Psoas muscle (tissue), 7 donors: ENCODE measurements at regions not wholly inside any gene's neighbourhood (a gene's known extent, or its start where the extent isn't known, plus 50 kb on each side); places are given as distances from the start of the nearest gene placed in this dataset.

Source experiments
- ATAC-seq, 4 donors: fragments of 200-7000 bp; cut with Tn5 transposase; one replicate each; pipeline ENCODE4 v1.9.1; 2020; ENCODE audit warnings: moderate library complexity in 3 of 4, mild to moderate bottlenecking in 2 of 4
- DNase-seq, 2 donors: peaks; one replicate each; pipeline ENCODE4 v3.0.0-alpha.2; 2020
- H3K27ac ChIP-seq: fragments of 200-600 bp; one replicate; pipeline ENCODE4 v1.8.0; 2022
- H3K27me3 ChIP-seq, 3 donors: fragments of 200-600 bp in 1 of 3; one replicate each; pipeline versions ENCODE4 v1.6.1 to v1.8.0; 2013 to 2022; ENCODE audit warnings: low read length in 2 of 3, mild to moderate bottlenecking in 2 of 3, moderate library complexity in 1 of 3; ENCODE audit not compliant: insufficient read depth in 3 of 3
- H3K36me3 ChIP-seq, 2 donors: fragments of 200-600 bp in 1 of 2; one replicate each; pipeline versions ENCODE4 v1.6.1 to v1.8.0; 2013 to 2022; ENCODE audit warnings: low read depth in 1 of 2, mild to moderate bottlenecking in 1 of 2, moderate library complexity in 1 of 2; ENCODE audit not compliant: insufficient read depth in 1 of 2
- H3K4me1 ChIP-seq: fragments of 200-600 bp; one replicate; pipeline ENCODE4 v1.8.0; 2022
- H3K4me3 ChIP-seq: fragments of 200-600 bp; one replicate; pipeline ENCODE4 v1.8.0; 2022; ENCODE audit warnings: mild to moderate bottlenecking
- H3K9me3 ChIP-seq: fragments of 200-600 bp; one replicate; pipeline ENCODE4 v1.8.0; 2022
- CTCF ChIP-seq: fragments of 200-600 bp; IDR thresholded peaks from one replicate; pipeline ENCODE4 v1.8.0; 2022; ENCODE audit warnings: antibody characterized with exemption
- WGBS, 3 donors: extraction: QIAGEN DNeasy Blood & Tissue Kit; methylation state at CpG; one replicate each; pipeline versions ENCODE4 v1.1.6 to v1.1.7; 2013; 5-methylcytosine and 5-hydroxymethylcytosine counted together
- intact Hi-C, 2 donors: fragments of 100-400 bp; cut with DNase I; formaldehyde crosslinking; loops; one replicate each; pipeline versions ENCODE4 v1.11.0 to v1.14.2; 2022
- donor health status: healthy with polysubstance abuse.
- donor health status: DM: no; HTN: no; CAD: no; lungs with moderate emphysema.
- donor health status: Bipolar disorder and iron deficiency.
- donor health status: healthy.
- donor health status: DM: yes; HTN: yes; CAD: no.
- donor health status: DM: no; HTN: no; CAD: no.
- donor health status: DM: yes; HTN: yes; CAD: no.

- H3K36me3 ChIP-seq, result no peaks in the 10 kb centered on the region
- no peak for DNase-seq
- WGBS, 3 donors, result 80 to 85% (median 82%) methylated on average over 7 of the region's 7 CpGs
Observed at GRCh38 chr9:135286961-135287360, 192.6 kb upstream of the PPP1R26 start.

GRCh38 chr9:135287627-135288026, 192.0 kb upstream of the PPP1R26 start:
- intact Hi-C loops, result no loop called here
- Histone ChIP-seq H3K9me3 (no peaks in the 10 kb centered on the region), H3K27me3 (peaks cover 0 to 30% (median 0%) of the 10 kb centered on the region in 3 donors), H3K36me3 (no peaks in the 10 kb centered on the region), H3K4me1 (no peaks in the 10 kb centered on the region), H3K4me3 (no peak overlapping the region), H3K27ac (no peak overlapping the region)
- TF ChIP-seq CTCF, result no peak
- ATAC-seq (no peak), DNase-seq (peak in 1 of 2 donors; percentile 22)
- WGBS, 3 donors, result 77 to 85% (median 83%) methylated on average over 16 of the region's 16 CpGs

More at GRCh38 chr9:135286961-135287360, 192.6 kb upstream of the PPP1R26 start:
- H3K9me3 ChIP-seq, result no peaks in the 10 kb centered on the region
- no peaks in the 10 kb centered on the region for H3K4me1 ChIP-seq
- peaks cover 0 to 36% (median 0%) of the 10 kb centered on the region in 3 donors for H3K27me3 ChIP-seq
- ATAC-seq, result no peak
- TF ChIP-seq CTCF, result no peak
- H3K4me3 ChIP-seq, result no peak overlapping the region
- intact Hi-C loops, result no loop called here
- H3K27ac ChIP-seq, result no peak overlapping the region

GRCh38 chr9:135288054-135288453, 191.5 kb upstream of the PPP1R26 start:
- Histone ChIP-seq H3K27me3 (peaks cover 0 to 25% (median 0%) of the 10 kb centered on the region in 3 donors), H3K9me3 (no peaks in the 10 kb centered on the region), H3K4me1 (no peaks in the 10 kb centered on the region), H3K4me3 (no peak overlapping the region), H3K27ac (no peak overlapping the region), H3K36me3 (no peaks in the 10 kb centered on the region)
- ATAC-seq, result no peak
- 78 to 93% (median 83%) methylated on average over 24 of the region's 24 CpGs for WGBS, 3 donors
- intact Hi-C loops, result no loop called here
- no peak for DNase-seq
- no peak for TF ChIP-seq CTCF

- Histone ChIP-seq H3K4me3 (no peak overlapping the region), H3K36me3 (no peaks in the 10 kb centered on the region), H3K4me1 (no peaks in the 10 kb centered on the region), H3K27ac (no peak overlapping the region), H3K9me3 (no peaks in the 10 kb centered on the region), H3K27me3 (peaks cover 0 to 16% (median 0%) of the 10 kb centered on the region in 3 donors)
- DNase-seq (peak in 1 of 2 donors; percentile 26), ATAC-seq (no peak)
- 77 to 82% (median 81%) methylated on average over 17 of the region's 17 CpGs for WGBS, 3 donors
- intact Hi-C loops, result no loop called here
- TF ChIP-seq CTCF, result no peak
Observed at GRCh38 chr9:135289081-135289491, 190.5 kb upstream of the PPP1R26 start.

GRCh38 chr9:135290086-135290485, 189.5 kb upstream of the PPP1R26 start:
- intact Hi-C loops, result no loop called here
- no peak overlapping the region for H3K4me3 ChIP-seq
- H3K27me3 ChIP-seq, result peaks cover 0 to 16% (median 0%) of the 10 kb centered on the region in 3 donors
- 61 to 75% (median 69%) methylated on average over 9 of the region's 9 CpGs for WGBS, 3 donors
- no peaks in the 10 kb centered on the region for H3K36me3 ChIP-seq
- no peak for TF ChIP-seq CTCF
- DNase-seq (peak in 1 of 2 donors; percentile 17), ATAC-seq (no peak)
- no peaks in the 10 kb centered on the region for H3K4me1 ChIP-seq
- H3K27ac ChIP-seq, result no peak overlapping the region
- no peaks in the 10 kb centered on the region for H3K9me3 ChIP-seq
